Gastroesophageal sphincter (tissue), 2 donors: ENCODE measurements at regions not wholly inside any gene's neighbourhood (a gene's known extent, or its start where the extent isn't known, plus 50 kb on each side); places are given as distances from the start of the nearest gene placed in this dataset.

Experiments
- EP300 ChIP-seq: sonication (generic); formaldehyde crosslinking; IDR thresholded peaks from one replicate; pipeline ENCODE4 v1.6.1; 2017; ENCODE audit warnings: antibody characterized with exemption, mild to moderate bottlenecking
- POLR2A ChIP-seq, 2 donors: fragments of 450-650 bp; IDR thresholded peaks; one replicate each; pipeline ENCODE4 v1.6.1; 2017; ENCODE audit warnings: antibody characterized with exemption in 2 of 2, mild to moderate bottlenecking in 2 of 2, moderate library complexity in 1 of 2

DNA sequence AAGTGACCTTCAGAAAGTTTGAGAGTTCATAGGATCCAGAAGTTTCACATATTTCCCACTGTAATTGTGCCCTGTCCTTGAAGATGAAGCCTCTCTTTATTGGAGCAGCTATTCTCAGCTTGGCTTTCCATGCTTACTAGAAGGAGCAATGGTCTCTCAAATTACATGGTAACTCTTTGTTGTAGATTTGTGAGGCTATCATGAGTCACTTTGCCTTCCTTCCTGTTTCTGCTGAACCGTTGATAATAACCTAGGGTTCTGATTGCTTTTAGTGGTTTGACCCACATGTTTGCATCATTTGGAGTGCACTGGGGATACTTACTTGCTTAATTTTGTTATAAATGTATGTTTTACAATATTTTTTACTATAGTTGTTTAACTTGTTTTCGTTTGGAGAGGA, 772.9 kb upstream of the SLITRK6 start:
- TF ChIP-seq EP300 (no peak), POLR2A (IDR thresholded peaks at IDR 0.05) (no peak)
